A673 (cell line): ENCODE measurements at regions not wholly inside any gene's neighbourhood (a gene's known extent, or its start where the extent isn't known, plus 50 kb on each side); places are given as distances from the start of the nearest gene placed in this dataset.

Experiments used
- CTCF ChIP-seq: fragments of 300-800, 200-600 bp; sonication (generic); conservative IDR thresholded peaks from 2 replicates; pipeline ENCODE4 v1.5.1; 2017; ENCODE audit warnings: low read depth, mild to moderate bottlenecking, antibody characterized with exemption, low read length, moderate library complexity, mixed read lengths
- EZH2 ChIP-seq: fragments of 200-600 bp; sonication (generic); IDR thresholded peaks from 2 replicates; pipeline ENCODE4 v1.6.1; 2017; ENCODE audit warnings: borderline replicate concordance, low read depth, mild to moderate bottlenecking, mixed read lengths, antibody characterized with exemption, low read length; ENCODE audit not compliant: poor library complexity, severe bottlenecking

- TF ChIP-seq CTCF = no peak
- no peak for TF ChIP-seq EZH2
Measured at GRCh38 chr22:47249370-47249928, 487.0 kb downstream of the TBC1D22A start.
